LoVo (cell line): ENCODE measurements at regions not wholly inside any gene's neighbourhood (a gene's known extent, or its start where the extent isn't known, plus 50 kb on each side); places are given as distances from the start of the nearest gene placed in this dataset.

Experiments used
- DNase-seq: peaks from one replicate; pipeline ENCODE4 v3.0.0-alpha.2; 2016; ENCODE audit warnings: low spot score

DNA sequence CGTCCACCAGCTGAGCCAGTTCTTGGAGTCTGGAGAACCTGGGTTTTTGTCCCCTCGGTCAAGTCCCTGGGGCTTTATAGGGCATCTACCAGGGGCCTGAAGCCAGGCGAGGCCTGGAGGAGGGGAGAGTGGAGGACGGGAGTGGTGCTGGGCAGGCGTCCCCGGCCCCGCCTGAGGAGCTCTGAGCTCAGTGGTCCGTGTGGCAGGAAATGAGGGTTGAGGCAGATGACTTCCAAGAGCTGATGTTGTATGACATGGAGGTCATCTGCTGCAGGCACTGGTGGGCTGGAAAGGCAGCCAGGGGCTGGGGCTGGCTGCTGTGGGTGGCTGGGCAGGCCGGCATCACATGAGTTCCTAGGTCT is 118.5 kb upstream of the HS6ST1 start:
- no peak for DNase-seq

DNA sequence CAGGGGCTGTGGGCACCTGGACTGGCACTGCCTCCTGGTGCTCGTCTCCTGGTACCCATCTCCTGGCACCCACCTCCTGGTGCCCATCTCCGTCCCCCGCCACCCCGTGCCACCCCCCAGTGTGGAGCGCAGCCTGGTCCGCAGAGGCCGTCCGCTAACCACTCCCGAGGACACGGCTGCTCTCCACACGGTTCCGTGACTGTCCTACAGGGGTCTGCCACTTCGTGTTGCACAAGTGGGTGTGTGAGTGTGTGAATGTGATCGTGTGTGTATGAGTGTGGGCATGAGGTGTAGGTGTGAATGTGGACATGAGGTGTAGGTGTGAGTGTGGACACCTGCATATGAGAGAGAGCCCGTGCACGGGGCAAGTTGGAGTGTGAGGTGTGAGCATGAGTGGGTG is 119.4 kb upstream of the HS6ST1 start:
- no peak for DNase-seq

- DNase-seq = no peak
Measured at GRCh38 chr2:128438586-128438985, 119.9 kb upstream of the HS6ST1 start.

DNA sequence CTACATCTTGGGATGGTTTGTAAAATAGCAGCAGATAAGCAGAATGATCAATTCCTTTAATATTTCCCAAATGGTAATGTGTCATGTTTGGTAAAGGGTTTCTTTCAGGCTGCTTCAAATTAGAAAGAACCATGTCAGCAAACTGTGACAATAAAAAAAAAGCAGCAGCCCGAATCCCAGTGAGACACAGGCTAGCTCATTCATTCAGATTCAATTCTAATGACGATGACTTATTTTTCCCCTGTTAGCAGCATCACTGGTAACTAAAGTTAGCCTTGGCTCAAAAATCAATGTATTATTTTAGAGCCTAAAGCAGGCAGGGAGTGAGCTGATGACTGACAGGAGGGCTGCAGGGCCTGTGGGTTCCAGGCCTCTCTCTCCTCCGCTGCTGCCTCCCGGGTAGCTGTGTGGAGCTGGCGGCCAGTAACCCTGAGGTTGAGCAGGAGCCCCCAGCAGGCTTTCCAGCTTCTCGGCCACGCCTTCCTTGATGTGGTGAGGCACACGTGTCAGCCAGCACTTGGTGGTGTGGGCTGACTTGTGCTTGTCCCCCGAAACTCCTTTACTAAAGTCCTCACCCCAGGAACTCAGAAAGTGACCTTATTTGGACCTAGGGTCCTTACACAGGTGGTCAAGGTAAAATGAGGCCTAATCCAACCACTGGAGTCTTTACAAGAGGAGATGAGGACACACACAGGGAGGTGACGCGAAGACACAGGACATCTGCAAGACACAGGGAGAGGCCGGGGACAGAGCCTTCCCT is 120.5 kb upstream of the HS6ST1 start:
- no peak for DNase-seq

DNA sequence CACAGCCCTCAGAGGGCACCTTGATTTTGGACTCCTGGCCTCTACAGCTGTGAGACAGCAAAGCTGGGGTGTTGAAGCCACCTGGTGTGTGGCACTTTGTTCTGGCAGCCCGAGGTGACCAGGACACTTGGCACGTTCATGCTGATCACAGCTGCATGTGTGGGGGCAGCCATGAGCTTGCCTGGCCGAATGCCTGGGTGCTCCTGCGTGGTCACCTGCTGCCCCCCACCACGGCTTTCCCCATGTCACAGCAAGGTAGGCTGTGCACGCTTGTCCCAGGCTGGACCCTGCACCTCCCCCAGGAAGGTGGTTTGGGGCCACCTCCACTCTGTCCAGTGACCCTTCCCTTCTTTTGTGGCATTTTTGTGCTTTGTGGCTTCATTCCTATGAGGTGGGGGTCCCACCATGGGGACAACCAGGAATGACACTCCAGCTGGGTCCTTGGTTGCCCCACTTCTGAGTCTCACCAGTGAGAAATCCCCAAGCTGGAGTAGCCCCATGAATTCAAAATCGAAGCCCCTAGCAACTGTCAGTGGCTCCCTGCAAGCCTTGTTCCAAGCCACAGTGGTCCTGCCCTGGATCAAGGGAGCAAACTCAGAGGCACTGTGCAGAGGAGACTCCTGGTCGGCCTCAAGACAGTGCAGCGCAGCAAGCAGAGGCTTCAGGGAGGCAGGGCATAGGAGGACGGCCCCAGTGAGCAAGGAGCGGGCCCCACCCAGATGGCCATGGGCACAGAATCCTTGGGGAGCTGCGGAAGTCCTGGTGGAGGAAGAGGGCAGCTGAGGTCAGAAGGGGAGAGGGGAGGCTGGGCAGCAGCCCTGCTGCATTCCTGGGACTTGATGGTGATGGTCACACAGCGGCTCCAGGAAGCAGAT is 121.4 kb upstream of the HS6ST1 start:
- no peak for DNase-seq

DNA sequence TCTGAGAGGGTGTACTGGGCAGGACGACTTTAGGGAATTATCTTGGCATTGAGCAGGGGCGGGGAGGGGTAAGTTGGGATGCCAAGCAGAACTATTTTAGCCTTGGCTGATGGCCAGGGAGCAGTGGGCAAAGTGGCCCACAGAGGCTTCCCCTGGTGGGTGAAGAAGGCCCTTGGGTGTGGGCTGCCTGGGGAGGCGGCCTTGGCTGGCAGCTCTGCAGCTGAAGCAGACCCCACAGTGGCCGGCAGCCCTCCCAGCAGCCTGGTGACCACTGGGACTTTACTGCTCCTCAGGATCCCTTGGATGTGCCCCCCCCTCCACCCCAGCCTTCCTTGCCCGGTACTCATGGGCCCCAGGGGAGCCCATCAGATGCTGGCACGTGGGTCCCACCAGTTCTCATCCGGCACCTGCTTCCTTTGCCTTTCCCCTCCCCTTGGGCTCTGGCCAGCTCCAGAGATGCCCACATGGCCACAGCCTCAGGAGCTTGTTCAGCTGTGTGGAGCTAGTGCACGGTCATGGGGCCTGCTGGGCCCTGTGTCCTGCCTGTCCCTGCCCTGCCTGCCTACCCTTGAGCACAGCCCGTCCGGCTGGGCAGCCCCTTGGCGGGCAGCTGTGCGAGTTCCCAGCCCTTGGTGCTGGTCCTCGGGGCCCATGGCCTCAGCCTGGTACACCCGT is 122.1 kb upstream of the HS6ST1 start:
- DNase-seq = no peak

DNA sequence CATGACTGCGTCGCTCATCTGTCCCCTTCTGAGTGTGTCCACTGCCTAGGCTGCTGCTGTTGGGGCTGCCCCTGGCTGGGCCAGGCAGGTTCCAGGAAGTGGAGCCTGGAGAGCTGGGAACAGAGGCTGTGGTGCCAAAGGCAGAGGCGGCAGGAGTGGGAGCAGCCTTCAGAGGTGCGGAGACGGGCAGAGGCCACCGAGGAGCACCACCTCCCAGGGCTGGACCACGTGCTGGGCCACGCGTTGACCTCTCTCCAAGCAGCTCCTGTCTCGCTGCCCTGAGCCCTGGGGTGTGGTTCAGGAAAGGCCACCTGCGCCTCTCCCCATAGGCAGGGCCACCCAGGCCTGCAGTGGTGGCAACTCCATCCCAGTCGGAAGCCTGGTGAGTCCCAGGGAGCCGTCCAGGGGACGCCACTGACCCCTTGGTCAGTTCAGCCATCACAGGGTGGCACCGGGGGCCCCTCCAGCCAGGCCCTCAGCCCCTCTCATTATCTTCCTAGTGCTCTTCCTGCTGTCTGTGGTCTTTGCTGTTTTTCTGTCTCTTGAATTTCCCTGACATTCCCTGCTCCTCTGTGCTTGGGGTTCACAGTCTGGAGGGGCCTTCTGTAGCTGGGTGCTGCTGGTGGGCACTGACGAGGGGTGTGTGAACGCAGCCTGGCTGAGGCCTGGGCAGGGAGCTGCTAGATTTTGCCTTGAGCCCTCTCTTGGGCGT is 122.8 kb upstream of the HS6ST1 start:
- DNase-seq = no peak

- DNase-seq = no peak
Measured at GRCh38 chr2:128442053-128442751, 123.5 kb upstream of the HS6ST1 start.

GRCh38 chr2:128442891-128443302 is 124.2 kb upstream of the HS6ST1 start:
- DNase-seq = no peak

- no peak for DNase-seq
Measured at GRCh38 chr2:128444121-128444771, 125.6 kb upstream of the HS6ST1 start.

DNA sequence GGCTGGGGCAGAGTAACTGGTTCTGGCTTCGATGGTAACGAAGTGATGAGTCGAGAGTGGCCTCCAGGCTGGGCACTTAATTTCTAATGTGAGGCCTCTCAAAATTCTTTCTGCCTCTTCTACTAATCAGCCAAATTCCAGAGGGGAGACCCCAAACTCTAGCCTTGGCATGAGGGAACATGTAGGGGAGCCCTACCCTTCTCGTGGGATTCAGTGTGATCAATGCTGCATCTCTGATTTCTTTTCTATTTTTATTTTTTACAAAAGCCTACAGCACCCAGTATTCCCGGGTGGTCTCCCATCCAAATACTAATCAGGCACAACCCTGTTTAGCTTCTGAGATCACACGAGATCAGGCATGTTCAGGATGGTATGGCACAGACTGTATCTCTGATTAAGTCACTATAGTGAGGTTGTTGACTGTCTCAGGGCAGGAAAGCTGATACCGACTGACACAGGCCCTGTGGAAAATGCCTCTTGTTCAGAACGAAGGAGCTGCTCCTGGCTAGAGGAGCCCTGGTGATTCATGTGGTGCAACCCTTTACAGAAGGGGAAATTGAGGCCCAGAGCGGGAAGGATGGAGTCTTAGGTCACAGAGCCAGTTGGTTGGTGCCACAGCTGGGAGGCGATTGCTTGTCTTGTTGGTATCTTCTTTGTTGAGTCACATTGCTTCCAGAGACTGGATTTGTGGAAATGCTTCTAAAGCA is 126.3 kb upstream of the HS6ST1 start:
- DNase-seq = no peak

DNA sequence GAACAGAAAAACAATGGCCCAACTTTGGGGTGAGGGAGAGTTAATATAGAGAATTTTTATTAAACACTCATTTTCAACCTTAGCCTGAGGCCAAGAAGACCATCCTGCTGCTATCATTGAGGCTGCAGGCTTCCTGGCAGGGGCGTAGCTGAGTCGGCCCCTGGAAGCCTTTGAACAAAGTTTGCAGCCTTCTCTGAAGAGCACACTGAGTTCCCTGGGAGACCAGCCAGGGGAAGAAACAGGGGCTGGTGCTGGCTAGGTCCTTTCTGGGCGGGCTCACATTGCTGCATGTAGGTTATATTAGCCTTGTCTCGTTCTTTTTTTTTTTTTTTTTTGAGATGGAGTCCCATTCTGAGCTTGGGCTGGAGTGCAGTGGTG is 126.8 kb upstream of the HS6ST1 start:
- DNase-seq = no peak

DNA sequence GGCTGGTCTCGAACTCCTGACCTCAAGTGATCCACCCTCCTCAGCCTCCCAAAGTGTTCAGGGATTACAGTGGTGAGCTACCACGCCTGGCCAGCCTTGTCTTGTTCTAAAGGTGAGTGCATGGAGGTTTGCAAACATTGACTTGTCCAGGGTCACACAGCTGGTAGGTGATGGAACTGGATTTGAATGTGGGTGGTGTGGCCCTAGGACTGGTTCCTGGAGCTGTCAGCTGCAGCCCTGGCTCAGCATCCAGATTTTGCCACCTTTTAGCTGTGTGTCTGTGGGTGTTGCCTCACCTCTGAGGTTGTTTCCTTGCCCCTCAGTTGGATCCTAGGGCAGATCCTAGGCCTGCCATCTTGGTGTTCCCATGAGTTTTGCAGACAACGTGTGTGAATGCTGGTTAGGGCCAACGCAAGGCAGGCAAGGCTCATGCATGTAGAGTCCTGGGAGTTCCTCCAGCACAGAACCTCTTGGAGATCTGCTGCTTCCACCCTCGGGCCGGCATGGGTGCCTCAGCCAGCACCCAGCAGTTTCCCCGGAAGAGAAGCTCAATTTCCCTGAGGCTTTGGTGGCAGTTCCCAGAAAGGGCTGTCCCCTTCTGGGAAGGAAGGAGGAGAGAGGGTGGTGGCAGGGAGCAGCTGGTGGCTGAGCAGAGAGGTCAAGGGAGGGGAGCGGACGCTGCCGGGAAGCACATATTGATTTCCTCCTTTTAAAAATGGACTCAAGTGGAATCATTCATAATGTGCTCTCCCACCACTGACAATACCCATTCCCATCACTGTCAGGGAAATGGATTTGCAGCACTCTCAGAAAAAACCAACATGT is 127.6 kb upstream of the HS6ST1 start:
- DNase-seq = no peak

DNA sequence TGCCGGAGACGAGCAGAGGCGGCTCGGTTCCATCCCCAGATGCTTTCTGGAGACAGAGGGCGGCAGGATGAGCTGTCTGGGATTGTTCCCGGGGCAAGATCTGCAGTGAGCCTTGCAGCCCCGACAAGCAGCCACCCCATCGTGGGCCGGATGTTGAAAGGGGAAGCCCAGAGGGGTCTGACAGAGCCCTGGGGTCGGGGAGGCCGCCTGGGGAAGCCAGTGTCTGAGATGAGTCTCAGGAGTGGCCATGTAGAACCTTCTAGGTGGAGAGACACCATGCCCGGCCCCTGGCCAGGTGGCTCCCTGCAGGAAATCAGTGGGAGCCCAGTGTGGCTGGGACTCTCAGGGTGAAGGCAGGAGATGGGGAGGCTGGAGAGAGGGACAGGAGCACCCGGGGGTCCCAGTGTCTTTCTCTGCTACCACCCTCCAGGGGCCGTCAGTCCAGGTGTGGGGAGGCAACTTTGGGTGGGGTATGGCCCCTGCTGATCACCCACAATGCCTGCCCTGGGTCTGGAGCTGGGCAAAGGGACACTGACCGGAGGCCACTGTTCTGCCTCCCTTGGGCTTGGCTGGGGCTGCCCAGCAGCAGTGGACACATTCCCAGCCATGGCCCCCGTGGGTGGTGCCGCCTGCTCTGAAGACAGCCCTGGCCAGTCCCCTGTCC is 128.3 kb upstream of the HS6ST1 start:
- DNase-seq = no peak

DNA sequence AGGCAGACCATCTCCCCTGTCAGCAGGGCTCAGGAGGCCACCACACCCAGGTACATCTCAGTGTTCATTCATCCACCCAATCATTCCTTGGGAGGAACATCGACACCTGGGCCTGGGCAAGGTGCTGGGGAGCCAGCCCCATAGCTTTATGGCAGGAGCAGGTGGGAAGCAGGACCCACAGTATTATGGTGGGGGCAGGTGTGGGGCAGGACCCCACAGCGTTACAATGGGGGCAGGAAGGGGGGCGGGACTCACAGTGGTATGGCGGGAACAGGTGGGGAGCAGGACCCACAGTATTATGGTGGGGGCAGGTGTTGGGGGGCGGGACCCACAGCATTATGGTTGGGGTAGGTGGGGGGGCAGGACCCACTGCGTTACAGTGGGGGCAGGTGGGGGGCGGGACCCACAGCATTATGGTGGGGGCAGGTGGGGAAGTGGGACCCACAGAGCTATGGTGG is 128.9 kb upstream of the HS6ST1 start:
- no peak for DNase-seq

DNA sequence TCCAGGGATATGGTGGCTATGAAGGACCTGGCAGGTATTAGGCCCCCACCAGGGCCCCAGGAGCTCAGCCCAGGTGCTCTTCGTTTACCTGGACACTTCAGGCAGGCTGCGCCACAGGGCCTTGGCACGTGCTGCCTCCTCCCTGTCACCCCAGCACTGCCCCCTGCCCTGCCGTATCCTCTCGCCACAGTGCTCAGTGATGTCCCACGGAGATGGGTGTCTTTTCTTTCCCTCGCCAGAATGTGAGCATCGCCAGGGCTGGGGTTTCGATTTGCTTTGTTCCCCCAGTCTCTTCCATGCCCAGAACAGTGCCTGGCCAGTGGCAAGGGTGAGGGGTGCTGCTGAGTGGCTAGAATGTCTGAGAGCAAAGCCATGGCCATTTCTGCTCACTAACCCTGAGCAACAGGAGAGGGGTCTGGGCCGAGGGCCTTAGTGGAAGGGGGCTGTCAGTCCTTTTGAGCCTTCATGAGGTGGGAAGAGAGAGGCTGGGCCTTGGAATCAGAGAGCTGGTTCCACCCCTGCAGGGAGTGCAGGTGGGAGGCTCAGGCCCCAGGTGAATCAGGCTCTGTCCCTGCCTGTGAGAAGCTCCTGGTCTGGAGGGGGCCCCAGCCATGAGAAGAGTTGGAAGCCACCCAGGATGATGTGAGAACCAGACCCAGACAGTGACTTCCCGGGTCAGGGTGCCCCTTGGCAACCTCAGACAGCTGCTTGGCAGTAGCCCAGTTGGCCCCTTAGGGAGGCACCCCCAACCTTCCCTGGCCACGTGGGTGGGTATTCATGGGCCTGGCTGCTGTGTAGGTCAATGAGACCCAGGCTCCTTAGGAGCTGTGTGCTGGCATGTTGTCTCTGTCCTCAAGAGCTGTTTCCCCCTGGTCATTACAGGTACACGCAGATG is 129.9 kb upstream of the HS6ST1 start:
- no peak for DNase-seq

DNA sequence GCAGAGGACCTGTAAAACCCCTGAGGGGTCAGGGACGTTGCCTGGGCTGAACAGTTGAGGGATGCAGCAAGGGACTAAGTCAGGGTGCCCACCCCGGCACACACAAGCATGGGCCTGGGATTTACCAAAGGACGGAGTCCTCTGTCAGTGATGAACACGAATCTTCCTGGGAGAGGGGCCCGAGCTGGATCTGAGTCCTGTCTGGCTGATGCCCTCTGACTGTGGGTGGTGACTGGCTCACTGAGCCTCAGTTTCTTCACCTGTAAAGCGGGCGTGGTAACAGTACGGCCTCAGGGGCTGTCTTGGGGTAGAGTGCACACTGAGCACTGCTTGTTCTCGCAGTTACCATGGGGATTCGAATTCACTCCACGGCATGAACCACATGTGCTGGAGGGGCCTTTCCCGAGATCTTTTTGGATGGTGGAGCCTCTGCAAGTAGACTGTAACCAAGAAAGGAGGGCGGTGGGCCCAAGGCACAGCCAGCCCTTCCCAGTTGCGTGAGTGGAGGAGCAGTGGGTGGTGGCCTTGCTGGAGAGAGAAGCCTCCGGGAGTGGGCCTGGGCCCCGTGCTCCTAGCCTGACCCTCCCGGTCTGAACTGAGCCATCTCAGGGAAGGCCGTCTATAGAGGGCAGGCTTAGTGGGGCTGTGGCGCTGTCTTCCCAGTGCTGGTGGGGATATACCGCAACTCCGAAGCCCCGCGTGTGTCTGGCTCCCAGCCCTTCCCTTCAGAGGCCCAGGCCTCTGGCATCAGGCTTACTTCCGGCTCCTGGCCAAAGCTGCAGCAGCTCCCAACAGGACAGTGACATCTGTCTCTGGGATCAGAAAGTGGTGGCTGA is 130.8 kb upstream of the HS6ST1 start:
- no peak for DNase-seq
